ENCODE measurements at regions not wholly inside any gene's neighbourhood (a gene's known extent, or its start where the extent isn't known, plus 50 kb on each side); places are given as distances from the start of the nearest gene placed in this dataset.

DNA sequence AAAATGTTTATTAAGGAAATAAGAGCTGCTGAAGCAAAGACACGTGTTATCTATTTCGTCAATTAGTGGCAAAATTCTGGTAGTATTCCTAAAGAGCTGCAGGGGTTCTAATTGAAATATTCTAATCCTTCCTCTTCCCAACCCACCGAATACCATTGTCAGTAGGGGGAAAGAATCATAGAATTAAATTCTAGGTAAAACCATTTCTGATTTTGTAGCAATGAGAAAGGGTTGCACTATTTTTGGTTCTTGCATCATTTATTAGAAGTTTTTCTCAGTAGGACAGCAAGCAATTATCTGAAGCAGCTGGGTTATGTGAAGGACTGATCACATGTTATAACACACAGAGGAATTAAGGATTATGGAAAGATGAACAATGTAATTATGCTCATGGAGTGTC is 80.3 kb upstream of the SEMA6A start:
- no peak overlapping the region for H3K27ac ChIP-seq
- intact Hi-C loops (cut with DNase I) = no loop called here

DNA sequence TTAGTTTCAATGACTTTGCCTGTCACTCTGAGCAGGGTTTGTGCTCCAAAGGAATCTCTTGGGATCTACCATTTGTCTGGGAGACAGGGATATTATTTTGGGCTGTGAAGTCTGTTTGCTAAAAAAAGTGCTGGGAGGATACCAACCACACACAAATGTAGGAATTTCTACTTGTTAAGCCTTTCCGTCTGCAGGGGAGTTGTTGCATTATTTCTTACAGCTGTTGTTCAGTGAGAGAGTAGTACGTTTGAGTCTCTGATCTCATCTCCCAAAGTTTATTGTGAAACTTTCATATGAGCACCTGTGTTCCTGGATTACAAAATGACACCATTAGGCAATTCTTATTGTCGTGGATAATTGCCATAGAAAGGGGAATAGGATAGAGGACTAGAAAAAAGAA is 78.3 kb upstream of the SEMA6A start:
- intact Hi-C loops (cut with DNase I) = no loop called here
- Histone ChIP-seq H3K4me1 (replicated peaks) (no peaks in the 10 kb centered on the region), H3K36me3 (no peaks in the 10 kb centered on the region), H3K4me3 (no peak overlapping the region), H3K27ac (no peak overlapping the region), H3K9me3 (no peaks in the 10 kb centered on the region), H3K27me3 (replicated peaks; ENCODE audit: insufficient read depth) (no peaks in the 10 kb centered on the region)
- 47% methylated on average over 3 of the region's 3 CpGs for WGBS
- TF ChIP-seq POLR2A (IDR thresholded peaks at IDR 0.05) (no peak), POLR2AphosphoS5 (IDR thresholded peaks at IDR 0.05) (no peak)
- TF ChIP-seq, protein P1, sequence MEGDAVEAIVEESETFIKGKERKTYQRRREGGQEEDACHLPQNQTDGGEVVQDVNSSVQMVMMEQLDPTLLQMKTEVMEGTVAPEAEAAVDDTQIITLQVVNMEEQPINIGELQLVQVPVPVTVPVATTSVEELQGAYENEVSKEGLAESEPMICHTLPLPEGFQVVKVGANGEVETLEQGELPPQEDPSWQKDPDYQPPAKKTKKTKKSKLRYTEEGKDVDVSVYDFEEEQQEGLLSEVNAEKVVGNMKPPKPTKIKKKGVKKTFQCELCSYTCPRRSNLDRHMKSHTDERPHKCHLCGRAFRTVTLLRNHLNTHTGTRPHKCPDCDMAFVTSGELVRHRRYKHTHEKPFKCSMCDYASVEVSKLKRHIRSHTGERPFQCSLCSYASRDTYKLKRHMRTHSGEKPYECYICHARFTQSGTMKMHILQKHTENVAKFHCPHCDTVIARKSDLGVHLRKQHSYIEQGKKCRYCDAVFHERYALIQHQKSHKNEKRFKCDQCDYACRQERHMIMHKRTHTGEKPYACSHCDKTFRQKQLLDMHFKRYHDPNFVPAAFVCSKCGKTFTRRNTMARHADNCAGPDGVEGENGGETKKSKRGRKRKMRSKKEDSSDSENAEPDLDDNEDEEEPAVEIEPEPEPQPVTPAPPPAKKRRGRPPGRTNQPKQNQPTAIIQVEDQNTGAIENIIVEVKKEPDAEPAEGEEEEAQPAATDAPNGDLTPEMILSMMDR (IDR thresholded peaks at IDR 0.05) = no peak
- DNase-seq (ENCODE audit: low spot score) = no peak

More for the DNA sequence above, 80.3 kb upstream of the SEMA6A start:
- H3K4me1 ChIP-seq (replicated peaks) = no peaks in the 10 kb centered on the region
- H3K9me3 ChIP-seq = no peaks in the 10 kb centered on the region
- no peaks in the 10 kb centered on the region for H3K36me3 ChIP-seq
- no peaks in the 10 kb centered on the region for H3K27me3 ChIP-seq (replicated peaks; ENCODE audit: insufficient read depth)
- WGBS = 96% methylated on average over 3 of the region's 3 CpGs
- H3K4me3 ChIP-seq = no peak overlapping the region
- TF ChIP-seq POLR2AphosphoS5 (IDR thresholded peaks at IDR 0.05) (no peak), POLR2A (IDR thresholded peaks at IDR 0.05) (no peak)
- TF ChIP-seq, protein P1 (IDR thresholded peaks at IDR 0.05) = no peak
- DNase-seq (ENCODE audit: low spot score) = no peak

DNA sequence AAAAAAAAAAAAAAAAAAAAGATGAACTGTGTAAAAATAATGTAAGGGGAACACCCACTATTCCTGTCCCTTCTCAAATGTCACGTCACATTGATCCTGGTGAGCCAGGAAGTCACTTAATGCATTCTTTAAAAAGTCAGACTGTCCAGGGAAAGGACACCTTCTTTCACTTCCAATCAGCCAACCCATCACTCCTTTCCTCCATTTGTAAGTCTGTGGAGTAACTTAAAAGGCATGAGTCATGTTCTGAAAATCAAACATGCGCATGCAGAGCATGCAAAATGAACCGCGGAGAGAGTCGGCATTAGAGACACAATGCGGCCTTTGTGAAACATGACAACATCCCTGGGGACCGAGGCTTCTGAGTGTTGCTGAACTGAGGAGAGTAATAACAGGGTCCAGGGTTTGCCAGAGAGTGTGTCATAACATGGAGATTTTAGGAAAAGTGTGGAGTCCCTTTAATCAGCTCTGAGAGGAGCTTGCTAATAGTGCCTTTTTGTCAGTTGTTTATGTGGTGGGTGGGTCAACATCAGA is 77.6 kb upstream of the SEMA6A start:
- Histone ChIP-seq H3K9me3 (no peaks in the 10 kb centered on the region), H3K27ac (no peak overlapping the region), H3K4me1 (replicated peaks) (no peaks in the 10 kb centered on the region), H3K36me3 (no peaks in the 10 kb centered on the region), H3K27me3 (replicated peaks; ENCODE audit: insufficient read depth) (no peaks in the 10 kb centered on the region), H3K4me3 (no peak overlapping the region)
- WGBS = 38% methylated on average over 7 of the region's 7 CpGs
- no peak for DNase-seq (ENCODE audit: low spot score)
- TF ChIP-seq, protein P1 (IDR thresholded peaks at IDR 0.05) = no peak
- TF ChIP-seq POLR2AphosphoS5 (IDR thresholded peaks at IDR 0.05) = no peak
- intact Hi-C loops (cut with DNase I) = no loop called here

DNA sequence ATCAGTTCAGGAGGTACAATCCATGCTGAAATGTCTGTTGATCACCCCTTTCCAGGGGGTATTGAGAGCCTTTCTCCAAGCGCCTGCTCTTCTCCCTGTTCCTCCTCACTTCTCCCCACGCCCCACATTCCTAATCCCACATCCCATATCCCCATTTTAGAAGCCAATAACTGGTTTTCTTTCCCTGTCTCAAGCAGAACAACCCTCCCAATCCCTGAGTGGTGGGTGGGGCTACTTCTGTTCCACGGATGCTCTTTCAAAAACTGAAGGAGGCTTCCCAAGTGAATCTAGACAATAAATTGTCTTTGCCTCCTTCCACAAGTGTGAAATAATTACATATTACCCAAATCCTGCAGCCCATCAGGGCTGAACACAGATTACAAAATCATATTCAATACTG is 77.0 kb upstream of the SEMA6A start:
- H3K36me3 ChIP-seq = no peaks in the 10 kb centered on the region
- no peak for DNase-seq (ENCODE audit: low spot score)
- no peaks in the 10 kb centered on the region for H3K27me3 ChIP-seq (replicated peaks; ENCODE audit: insufficient read depth)
- H3K4me3 ChIP-seq = no peak overlapping the region
- no peaks in the 10 kb centered on the region for H3K4me1 ChIP-seq (replicated peaks)
- intact Hi-C loops (cut with DNase I) = no loop called here
- H3K27ac ChIP-seq = no peak overlapping the region
- TF ChIP-seq POLR2AphosphoS5 (IDR thresholded peaks at IDR 0.05) = no peak
- TF ChIP-seq, protein P1 (IDR thresholded peaks at IDR 0.05) = no peak
- TF ChIP-seq POLR2A (IDR thresholded peaks at IDR 0.05) = no peak
- 79% methylated on average over 3 of the region's 3 CpGs for WGBS
- H3K9me3 ChIP-seq = no peaks in the 10 kb centered on the region

DNA sequence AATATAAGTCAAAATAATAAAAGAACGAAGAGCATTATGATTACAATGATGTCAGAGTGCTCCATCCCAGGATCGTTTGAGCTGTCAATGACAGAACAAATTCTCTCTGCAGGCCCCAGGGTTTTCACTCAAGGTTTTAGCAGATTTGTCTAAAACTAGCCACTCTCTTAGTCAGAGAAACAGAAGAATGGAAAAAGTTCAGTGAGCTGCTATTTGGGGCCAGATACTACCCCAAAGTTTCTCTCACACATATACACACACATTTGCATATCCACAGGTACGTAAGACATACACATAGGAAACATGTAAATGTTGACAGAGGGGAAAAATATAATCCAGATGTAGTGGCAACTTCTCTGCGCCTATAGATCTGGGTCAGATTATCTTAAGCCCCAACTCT is 76.3 kb upstream of the SEMA6A start:
- 94% methylated on average over 4 of the region's 4 CpGs for WGBS
- Histone ChIP-seq H3K27ac (no peak overlapping the region), H3K27me3 (replicated peaks; ENCODE audit: insufficient read depth) (no peaks in the 10 kb centered on the region), H3K4me1 (replicated peaks) (no peaks in the 10 kb centered on the region), H3K36me3 (no peaks in the 10 kb centered on the region), H3K9me3 (no peaks in the 10 kb centered on the region), H3K4me3 (no peak overlapping the region)
- DNase-seq (ENCODE audit: low spot score) = no peak
- no peak for TF ChIP-seq POLR2AphosphoS5 (IDR thresholded peaks at IDR 0.05)
- intact Hi-C loops (cut with DNase I) = no loop called here
